Neural progenitor cell (in vitro differentiated cells): ENCODE measurements at regions not wholly inside any gene's neighbourhood (a gene's known extent, or its start where the extent isn't known, plus 50 kb on each side); places are given as distances from the start of the nearest gene placed in this dataset.

ENCODE experiments used
- DNase-seq: peaks from one replicate; pipeline ENCODE4 v3.0.0-alpha.2; 2016; ENCODE audit warnings: low spot score
- H2AFZ ChIP-seq: fragments of 200-600 bp; sonication (generic); replicated peaks from 2 replicates; pipeline ENCODE4 v1.6.1; 2016; ENCODE audit warnings: antibody characterized with exemption
- H3F3A ChIP-seq: fragments of 200-600 bp; sonication (generic); 2 replicates; pipeline ENCODE4 v1.6.1; 2016; ENCODE audit warnings: antibody characterized with exemption, low read depth
- H3K27ac ChIP-seq: fragments of 200-600 bp; sonication (generic); 2 replicates; pipeline ENCODE4 v1.5.1; 2016; ENCODE audit warnings: mild to moderate bottlenecking
- H3K27me3 ChIP-seq: fragments of 200-600 bp; sonication (generic); 2 replicates; pipeline ENCODE4 v1.6.1; 2016; ENCODE audit warnings: mild to moderate bottlenecking, moderate library complexity
- H3K36me3 ChIP-seq: fragments of 200-600 bp; sonication (generic); 2 replicates; pipeline ENCODE4 v1.5.1; 2016
- H3K4me1 ChIP-seq: fragments of 200-600 bp; sonication (generic); 2 replicates; pipeline ENCODE4 v1.6.1; 2016; ENCODE audit warnings: mixed run types
- H3K4me2 ChIP-seq: fragments of 200-600 bp; sonication (generic); 2 replicates; pipeline ENCODE4 v1.6.1; 2016
- H3K4me3 ChIP-seq: fragments of 200-600 bp; sonication (generic); 2 replicates; pipeline ENCODE4 v1.5.1; 2016
- H3K79me2 ChIP-seq: fragments of 200-600 bp; sonication (generic); 2 replicates; pipeline ENCODE4 v1.6.1; 2016; ENCODE audit warnings: low read depth
- H3K9ac ChIP-seq: fragments of 200-600 bp; sonication (generic); 2 replicates; pipeline ENCODE4 v1.6.1; 2016
- H3K9me3 ChIP-seq: fragments of 200-600 bp; sonication (generic); 2 replicates; pipeline ENCODE4 v1.5.1; 2016; ENCODE audit warnings: low read depth
- H4K20me1 ChIP-seq: fragments of 200-600 bp; sonication (generic); 2 replicates; pipeline ENCODE4 v1.6.1; 2016; ENCODE audit warnings: low read depth
- H3K27ac Mint-ChIP-seq: 3 replicates; pipeline ENCODE4 v1.8.0; 2021; ENCODE audit warnings: mixed read lengths
- H3K27me3 Mint-ChIP-seq: 2 replicates; pipeline ENCODE4 v1.8.0; 2022; ENCODE audit warnings: low read depth, mild to moderate bottlenecking, inconsistent platforms, moderate library complexity, mixed read lengths; ENCODE audit not compliant: insufficient read depth
- H3K36me3 Mint-ChIP-seq: 3 replicates; pipeline ENCODE4 v1.8.0; 2021; ENCODE audit warnings: mixed read lengths
- H3K4me1 Mint-ChIP-seq: 3 replicates; pipeline ENCODE4 v1.8.0; 2021; ENCODE audit warnings: mixed read lengths
- H3K4me3 Mint-ChIP-seq: 3 replicates; pipeline ENCODE4 v1.8.0; 2021; ENCODE audit warnings: mild to moderate bottlenecking, moderate library complexity, mixed read lengths
- H3K9me3 Mint-ChIP-seq: 3 replicates; pipeline ENCODE4 v1.8.0; 2020; ENCODE audit warnings: mixed read lengths
- CTCF ChIP-seq: fragments of 200-600 bp; sonication (generic); IDR thresholded peaks from 2 replicates; pipeline ENCODE4 v1.5.1; 2017; ENCODE audit warnings: antibody characterized with exemption, mild to moderate bottlenecking
- EZH2 ChIP-seq: fragments of 200-600 bp; sonication (generic); IDR thresholded peaks from 2 replicates; pipeline ENCODE4 v1.6.1; 2017; ENCODE audit warnings: antibody characterized with exemption, mild to moderate bottlenecking, moderate library complexity
- EZH2phosphoT487 ChIP-seq: fragments of 200-600 bp; sonication (generic); IDR thresholded peaks from 2 replicates; pipeline ENCODE4 v1.6.1; 2017; ENCODE audit warnings: antibody characterized with exemption

- Histone ChIP-seq H3K4me1 (peaks cover 12% of the 10 kb centered on the region), H3K4me2 (no peak overlapping the region), H2AFZ (no peak overlapping the region), H3K36me3 (no peaks in the 10 kb centered on the region), H3K9me3 (no peaks in the 10 kb centered on the region), H3K9ac (no peak overlapping the region), H3K4me3 (no peak overlapping the region), H3K27ac (no peak overlapping the region), H3K27me3 (no peaks in the 10 kb centered on the region), H4K20me1 (no peaks in the 10 kb centered on the region), H3K79me2 (no peaks in the 10 kb centered on the region), H3F3A (no peaks in the 10 kb centered on the region)
- H3K27ac Mint-ChIP-seq = no peak overlapping the region
- no peak for DNase-seq
- H3K9me3 Mint-ChIP-seq = peaks cover 20% of the 10 kb centered on the region
- no peak for TF ChIP-seq EZH2
- peaks cover 42% of the 10 kb centered on the region for H3K4me1 Mint-ChIP-seq
- H3K4me3 Mint-ChIP-seq = no peak overlapping the region
- no peaks in the 10 kb centered on the region for H3K36me3 Mint-ChIP-seq
- H3K27me3 Mint-ChIP-seq = peaks cover 6% of the 10 kb centered on the region
Observed at GRCh38 chr5:173671121-173671949, 54.9 kb upstream of the BOD1 start.

- peaks cover 20% of the 10 kb centered on the region for H3K9me3 Mint-ChIP-seq
- peaks cover 7% of the 10 kb centered on the region for H3K27me3 Mint-ChIP-seq
- H3K4me3 Mint-ChIP-seq = no peak overlapping the region
Observed at GRCh38 chr5:173672166-173672565, 55.7 kb upstream of the BOD1 start.

GRCh38 chr5:173672891-173673290 is 56.4 kb upstream of the BOD1 start:
- Mint-ChIP-seq H3K9me3 (peaks cover 18% of the 10 kb centered on the region), H3K4me1 (peaks cover 42% of the 10 kb centered on the region)

More at GRCh38 chr5:173672166-173672565, 55.7 kb upstream of the BOD1 start:
- no peak overlapping the region for H3K9ac ChIP-seq
- Mint-ChIP-seq H3K27ac (no peak overlapping the region), H3K4me1 (peaks cover 42% of the 10 kb centered on the region), H3K36me3 (no peaks in the 10 kb centered on the region)
- TF ChIP-seq CTCF (no peak), EZH2phosphoT487 (no peak), EZH2 (no peak)
- peaks cover 12% of the 10 kb centered on the region for H3K4me1 ChIP-seq
- H4K20me1 ChIP-seq = no peaks in the 10 kb centered on the region
- no peak overlapping the region for H3K4me2 ChIP-seq
- no peak overlapping the region for H3K27ac ChIP-seq
- H3K9me3 ChIP-seq = no peaks in the 10 kb centered on the region
- no peaks in the 10 kb centered on the region for H3K27me3 ChIP-seq
- H3K36me3 ChIP-seq = no peaks in the 10 kb centered on the region
- H2AFZ ChIP-seq = no peak overlapping the region
- no peaks in the 10 kb centered on the region for H3F3A ChIP-seq
- no peak overlapping the region for H3K4me3 ChIP-seq
- no peak for DNase-seq
- no peaks in the 10 kb centered on the region for H3K79me2 ChIP-seq

More at GRCh38 chr5:173672891-173673290, 56.4 kb upstream of the BOD1 start:
- H3K27ac Mint-ChIP-seq = peak overlapping the region; percentile 43
- H3K36me3 Mint-ChIP-seq = no peaks in the 10 kb centered on the region
- H3F3A ChIP-seq = no peaks in the 10 kb centered on the region
- no peak for DNase-seq
- no peak overlapping the region for H3K9ac ChIP-seq
- no peaks in the 10 kb centered on the region for H3K79me2 ChIP-seq
- no peak overlapping the region for H2AFZ ChIP-seq
- H3K4me2 ChIP-seq = no peak overlapping the region
- H3K9me3 ChIP-seq = no peaks in the 10 kb centered on the region
- no peaks in the 10 kb centered on the region for H3K27me3 ChIP-seq
- no peaks in the 10 kb centered on the region for H4K20me1 ChIP-seq
- TF ChIP-seq EZH2 = no peak
- no peak for TF ChIP-seq EZH2phosphoT487
- TF ChIP-seq CTCF = no peak
- peaks cover 8% of the 10 kb centered on the region for H3K27me3 Mint-ChIP-seq
- H3K4me3 ChIP-seq = no peak overlapping the region
- H3K4me1 ChIP-seq = peaks cover 12% of the 10 kb centered on the region
- H3K36me3 ChIP-seq = no peaks in the 10 kb centered on the region
- no peak overlapping the region for H3K4me3 Mint-ChIP-seq
- H3K27ac ChIP-seq = no peak overlapping the region
